ENCODE measurements at regions not wholly inside any gene's neighbourhood (a gene's known extent, or its start where the extent isn't known, plus 50 kb on each side); places are given as distances from the start of the nearest gene placed in this dataset.

- H3K9me3 ChIP-seq (ENCODE audit: control insufficient read depth, insufficient read depth, low read depth, low read length), result no peaks in the 10 kb centered on the region
- ChIA-PET CTCF (no interaction called here), POLR2A (no interaction called here)
- no peaks in the 10 kb centered on the region for H3K36me3 ChIP-seq (ENCODE audit: control insufficient read depth in 2 of 2, insufficient read depth in 1 of 2, low read length in 2 of 2)
- TF ChIP-seq BCL6B (tag by site-specific recombination; IDR thresholded peaks at IDR 0.05) (no peak), ZNF670 (tag by site-specific recombination; IDR thresholded peaks at IDR 0.05; ENCODE audit: low read depth) (no peak), ZNF610 (tag by site-specific recombination; IDR thresholded peaks at IDR 0.05; ENCODE audit: borderline replicate concordance) (no peak), WT1 (tag by site-specific recombination; IDR thresholded peaks at IDR 0.05) (no peak), ZNF2 (tag by site-specific recombination; IDR thresholded peaks at IDR 0.05) (no peak), ZNF747 (tag by site-specific recombination; IDR thresholded peaks at IDR 0.05) (no peak), ZNF155 (tag by site-specific recombination; IDR thresholded peaks at IDR 0.05) (no peak), HIC1 (tag by site-specific recombination; IDR thresholded peaks at IDR 0.05) (no peak), ZNF658 (tag by site-specific recombination; IDR thresholded peaks at IDR 0.05) (no peak), YY2 (tag by site-specific recombination; IDR thresholded peaks at IDR 0.05) (no peak), SP3 (tag by site-specific recombination; IDR thresholded peaks at IDR 0.05) (no peak), ATF2 (tag by site-specific recombination; IDR thresholded peaks at IDR 0.05; ENCODE audit: low read depth) (no peak)
- H3K4me1 ChIP-seq (ENCODE audit: control insufficient read depth, insufficient read depth, low read length), result no peaks in the 10 kb centered on the region
- no peak overlapping the region for H3K27ac ChIP-seq (ENCODE audit: extremely low read depth, low read depth, low read length)
- no peak overlapping the region for H3K4me3 ChIP-seq (ENCODE audit: low read depth, low read length)
Measured at GRCh38 chr2:145653553-145653952, 1133.6 kb upstream of the ZEB2 start.

- Histone ChIP-seq H3K36me3 (ENCODE audit: control insufficient read depth in 2 of 2, insufficient read depth in 1 of 2, low read length in 2 of 2) (no peaks in the 10 kb centered on the region), H3K9me3 (ENCODE audit: control insufficient read depth, insufficient read depth, low read depth, low read length) (no peaks in the 10 kb centered on the region), H3K27ac (ENCODE audit: extremely low read depth, low read depth, low read length) (no peak overlapping the region), H3K4me3 (ENCODE audit: low read depth, low read length) (no peak overlapping the region), H3K4me1 (ENCODE audit: control insufficient read depth, insufficient read depth, low read length) (no peaks in the 10 kb centered on the region)
- ChIA-PET POLR2A (no interaction called here), CTCF (no interaction called here)
- no peak for TF ChIP-seq ZFP37 (tag by site-specific recombination; IDR thresholded peaks at IDR 0.05)
- no peak for TF ChIP-seq ZBTB21 (tag by site-specific recombination; IDR thresholded peaks at IDR 0.05)
- TF ChIP-seq ZNF513 (tag by site-specific recombination; IDR thresholded peaks at IDR 0.05), result no peak
- TF ChIP-seq ZFP69B (tag by site-specific recombination; IDR thresholded peaks at IDR 0.05), result no peak
- no peak for TF ChIP-seq ZNF830 (tag by site-specific recombination; IDR thresholded peaks at IDR 0.05; ENCODE audit: low read depth)
- no peak for TF ChIP-seq ZNF610 (tag by site-specific recombination; IDR thresholded peaks at IDR 0.05; ENCODE audit: borderline replicate concordance)
- TF ChIP-seq OSR2 (tag by site-specific recombination; IDR thresholded peaks at IDR 0.05), result no peak
Measured at GRCh38 chr2:145652571-145653545, 1132.9 kb upstream of the ZEB2 start.

Measured in HEK293 (cell line).